ENCODE measurements at regions not wholly inside any gene's neighbourhood (a gene's known extent, or its start where the extent isn't known, plus 50 kb on each side); places are given as distances from the start of the nearest gene placed in this dataset.

- H3K36me3 ChIP-seq, result no peaks in the 10 kb centered on the region
- H3K9me3 ChIP-seq, result no peaks in the 10 kb centered on the region
- no peak for DNase-seq
- H3K27me3 ChIP-seq, result no peaks in the 10 kb centered on the region
- no peak for TF ChIP-seq CTCF (IDR thresholded peaks at IDR 0.05; ENCODE audit: low read depth, low read length)
- H3K4me3 ChIP-seq (ENCODE audit: low read depth, low read length), result no peak overlapping the region
- H3K4me1 ChIP-seq, result no peaks in the 10 kb centered on the region
Measured at GRCh38 chr2:118723394-118723793, 124.1 kb downstream of the EN1 start.

- Histone ChIP-seq H3K4me3 (ENCODE audit: low read depth, low read length) (no peak overlapping the region), H3K4me1 (no peaks in the 10 kb centered on the region), H3K27me3 (no peaks in the 10 kb centered on the region), H3K36me3 (no peaks in the 10 kb centered on the region), H3K9me3 (no peaks in the 10 kb centered on the region)
- TF ChIP-seq CTCF (IDR thresholded peaks at IDR 0.05; ENCODE audit: low read depth, low read length), result no peak
- no peak for DNase-seq
Measured at GRCh38 chr2:118722976-118723375, 124.5 kb downstream of the EN1 start.

GRCh38 chr2:118721817-118722551 is 125.5 kb downstream of the EN1 start:
- Histone ChIP-seq H3K36me3 (no peaks in the 10 kb centered on the region), H3K4me3 (ENCODE audit: low read depth, low read length) (no peak overlapping the region), H3K27me3 (no peaks in the 10 kb centered on the region), H3K9me3 (no peaks in the 10 kb centered on the region), H3K4me1 (no peaks in the 10 kb centered on the region)
- DNase-seq, result no peak
- TF ChIP-seq CTCF (IDR thresholded peaks at IDR 0.05; ENCODE audit: low read depth, low read length), result no peak

- no peak for DNase-seq
- Histone ChIP-seq H3K36me3 (no peaks in the 10 kb centered on the region), H3K4me1 (no peaks in the 10 kb centered on the region), H3K27me3 (no peaks in the 10 kb centered on the region), H3K4me3 (ENCODE audit: low read depth, low read length) (no peak overlapping the region), H3K9me3 (no peaks in the 10 kb centered on the region)
- no peak for TF ChIP-seq CTCF (IDR thresholded peaks at IDR 0.05; ENCODE audit: low read depth, low read length)
Measured at GRCh38 chr2:118720866-118721265, 126.6 kb downstream of the EN1 start.

- no peaks in the 10 kb centered on the region for H3K27me3 ChIP-seq
- TF ChIP-seq CTCF (IDR thresholded peaks at IDR 0.05; ENCODE audit: low read depth, low read length), result no peak
- no peaks in the 10 kb centered on the region for H3K36me3 ChIP-seq
- no peak overlapping the region for H3K4me3 ChIP-seq (ENCODE audit: low read depth, low read length)
- DNase-seq, result no peak
- H3K9me3 ChIP-seq, result no peaks in the 10 kb centered on the region
- no peaks in the 10 kb centered on the region for H3K4me1 ChIP-seq
Measured at GRCh38 chr2:118718921-118719320, 128.5 kb downstream of the EN1 start.

GRCh38 chr2:118716102-118716501 is 131.3 kb downstream of the EN1 start:
- Histone ChIP-seq H3K27me3 (no peaks in the 10 kb centered on the region), H3K4me1 (no peaks in the 10 kb centered on the region), H3K36me3 (no peaks in the 10 kb centered on the region), H3K9me3 (no peaks in the 10 kb centered on the region), H3K4me3 (ENCODE audit: low read depth, low read length) (no peak overlapping the region)
- DNase-seq, result no peak
- TF ChIP-seq CTCF (IDR thresholded peaks at IDR 0.05; ENCODE audit: low read depth, low read length), result no peak

All from BE2C (cell line).